AG10803 (cell line): ENCODE measurements at regions not wholly inside any gene's neighbourhood (a gene's known extent, or its start where the extent isn't known, plus 50 kb on each side); places are given as distances from the start of the nearest gene placed in this dataset.
A peak's percentile ranks its signal among the peaks of the same experiment; 100 is the strongest.
"Not testable (repeated sequence)": the region's sequence is repeated elsewhere in the genome, so short reads cannot be mapped to it uniquely, and the experiment has no call there.

Experiments
- DNase-seq: peaks from one replicate; pipeline ENCODE4 v3.0.0; 2010; ENCODE audit warnings: low read depth
- H3K4me3 ChIP-seq: 2 replicates; pipeline ENCODE4 v1.5.1; 2011; ENCODE audit warnings: mild to moderate bottlenecking, low read length, control low read depth
- CTCF ChIP-seq: conservative IDR thresholded peaks from 2 replicates; pipeline ENCODE4 v1.5.1; 2011; ENCODE audit warnings: mild to moderate bottlenecking, low read length, control low read depth, inconsistent platforms

GRCh38 chr5:167929841-167930240 lies 361.6 kb upstream of the WWC1 start:
- DNase-seq = no peak
- H3K4me3 ChIP-seq = no peak overlapping the region
- TF ChIP-seq CTCF = no peak

GRCh38 chr5:167934551-167934971 lies 356.9 kb upstream of the WWC1 start:
- no peak overlapping the region for H3K4me3 ChIP-seq
- TF ChIP-seq CTCF = no peak
- DNase-seq = peak; percentile 90

- no peak overlapping the region for H3K4me3 ChIP-seq
- TF ChIP-seq CTCF = no peak
- no peak for DNase-seq
Observed at GRCh38 chr5:167936022-167936421, 355.4 kb upstream of the WWC1 start.

GRCh38 chr5:167936944-167937634 lies 354.4 kb upstream of the WWC1 start:
- TF ChIP-seq CTCF = no peak
- peak; percentile 77 for DNase-seq
- H3K4me3 ChIP-seq = no peak overlapping the region

- H3K4me3 ChIP-seq = no peak overlapping the region
- peak; percentile 84 for DNase-seq
Observed at GRCh38 chr5:167937635-167937998, 353.8 kb upstream of the WWC1 start.

GRCh38 chr5:167939686-167940085 lies 351.8 kb upstream of the WWC1 start:
- DNase-seq = no peak
- TF ChIP-seq CTCF = no peak
- no peak overlapping the region for H3K4me3 ChIP-seq

More at GRCh38 chr5:167937635-167937998, 353.8 kb upstream of the WWC1 start:
- no peak for TF ChIP-seq CTCF

- peak; percentile 81 for DNase-seq
- no peak overlapping the region for H3K4me3 ChIP-seq
- no peak for TF ChIP-seq CTCF
Observed at GRCh38 chr5:167940911-167941310, 350.5 kb upstream of the WWC1 start.

- peak; percentile 68 for DNase-seq
- H3K4me3 ChIP-seq = not testable (repeated sequence)
Observed at GRCh38 chr5:167941556-167941955, 349.9 kb upstream of the WWC1 start.
